ENCODE measurements at regions not wholly inside any gene's neighbourhood (a gene's known extent, or its start where the extent isn't known, plus 50 kb on each side); places are given as distances from the start of the nearest gene placed in this dataset.
"Not testable (repeated sequence)": the region's sequence is repeated elsewhere in the genome, so short reads cannot be mapped to it uniquely, and the experiment has no call there.

DNA sequence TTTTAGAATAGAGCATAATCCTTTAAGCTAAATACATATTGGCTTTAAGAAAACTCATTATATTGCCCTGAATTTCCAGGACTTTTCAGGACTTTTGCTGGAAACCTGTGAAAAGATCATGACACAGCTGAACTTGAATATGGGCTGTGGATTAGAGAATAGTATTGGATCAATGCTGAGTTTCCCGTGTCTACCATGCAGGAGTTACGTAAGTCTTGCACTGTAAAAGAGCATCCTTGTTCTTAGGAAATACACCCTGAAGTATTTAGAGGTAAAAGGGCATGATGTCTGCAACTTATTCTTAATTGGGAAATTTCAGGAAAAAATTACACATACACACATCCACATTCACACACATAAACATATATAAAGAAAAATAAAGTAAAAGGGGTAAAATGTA, 82.1 kb downstream of the ZFP36L2 start:
- H3K36me3 ChIP-seq (ENCODE audit: control insufficient read depth, insufficient read depth, low read length) = no peaks in the 10 kb centered on the region
- TF ChIP-seq CTCF (IDR thresholded peaks at IDR 0.05; ENCODE audit: insufficient read depth, low read length, poor library complexity, severe bottlenecking) = no peak
- DNase-seq (ENCODE audit: low read depth) = no peak
- no peaks in the 10 kb centered on the region for H3K27me3 ChIP-seq (ENCODE audit: control insufficient read depth, insufficient read depth, low read length)
- no peak overlapping the region for H3K4me3 ChIP-seq (ENCODE audit: low read depth, low read length)

DNA sequence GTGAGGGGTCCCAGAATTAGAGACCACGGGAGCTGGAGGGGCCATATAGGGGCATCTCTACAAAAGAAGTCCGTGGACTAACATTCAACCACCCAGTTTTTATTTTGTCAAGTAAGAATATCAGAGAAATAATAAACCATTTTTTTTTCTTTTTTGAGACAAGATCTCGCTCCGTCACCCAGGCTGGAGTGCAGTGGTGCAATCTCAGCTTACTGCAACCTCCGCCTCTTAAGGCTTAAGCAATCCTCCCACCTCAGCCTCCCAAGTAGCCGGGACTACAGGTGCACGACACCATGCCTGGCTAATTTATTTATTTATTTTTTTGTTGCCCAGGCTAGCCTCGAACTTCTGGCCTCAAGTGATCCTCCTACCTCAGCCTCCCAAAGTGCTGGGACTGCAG, 82.7 kb downstream of the ZFP36L2 start:
- H3K36me3 ChIP-seq (ENCODE audit: control insufficient read depth, insufficient read depth, low read length) = no peaks in the 10 kb centered on the region
- no peak overlapping the region for H3K4me3 ChIP-seq (ENCODE audit: low read depth, low read length)
- TF ChIP-seq CTCF (IDR thresholded peaks at IDR 0.05; ENCODE audit: insufficient read depth, low read length, poor library complexity, severe bottlenecking) = no peak
- no peaks in the 10 kb centered on the region for H3K27me3 ChIP-seq (ENCODE audit: control insufficient read depth, insufficient read depth, low read length)
- no peak for DNase-seq (ENCODE audit: low read depth)

DNA sequence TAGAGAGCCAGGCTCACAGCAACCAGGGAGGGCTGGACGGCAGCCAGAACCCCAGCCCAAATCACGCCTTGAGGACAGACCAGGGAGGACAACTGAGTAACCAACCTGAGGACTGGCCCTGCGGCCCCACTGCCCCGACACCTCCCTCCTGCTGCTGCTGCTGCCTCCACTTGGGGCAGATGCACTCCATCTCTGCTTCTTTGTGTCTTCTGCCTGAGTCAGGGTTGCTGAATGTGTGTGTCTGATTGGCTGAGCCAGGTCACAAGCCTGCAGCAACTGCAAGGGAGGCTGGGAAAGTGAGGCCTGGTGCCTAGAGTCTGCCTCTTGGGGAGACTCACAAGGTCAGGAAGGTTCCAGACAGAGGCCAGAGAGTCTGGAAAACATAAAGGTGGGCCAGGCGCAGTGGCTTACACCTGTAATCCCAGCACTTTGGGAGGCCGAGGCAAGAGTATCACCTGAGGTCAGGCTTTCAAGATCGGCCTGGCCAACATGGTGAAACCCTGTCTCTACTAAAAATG, 83.4 kb downstream of the ZFP36L2 start:
- no peaks in the 10 kb centered on the region for H3K27me3 ChIP-seq (ENCODE audit: control insufficient read depth, insufficient read depth, low read length)
- no peak overlapping the region for H3K4me3 ChIP-seq (ENCODE audit: low read depth, low read length)
- H3K36me3 ChIP-seq (ENCODE audit: control insufficient read depth, insufficient read depth, low read length) = no peaks in the 10 kb centered on the region
- DNase-seq (ENCODE audit: low read depth) = no peak
- no peak for TF ChIP-seq CTCF (IDR thresholded peaks at IDR 0.05; ENCODE audit: insufficient read depth, low read length, poor library complexity, severe bottlenecking)

DNA sequence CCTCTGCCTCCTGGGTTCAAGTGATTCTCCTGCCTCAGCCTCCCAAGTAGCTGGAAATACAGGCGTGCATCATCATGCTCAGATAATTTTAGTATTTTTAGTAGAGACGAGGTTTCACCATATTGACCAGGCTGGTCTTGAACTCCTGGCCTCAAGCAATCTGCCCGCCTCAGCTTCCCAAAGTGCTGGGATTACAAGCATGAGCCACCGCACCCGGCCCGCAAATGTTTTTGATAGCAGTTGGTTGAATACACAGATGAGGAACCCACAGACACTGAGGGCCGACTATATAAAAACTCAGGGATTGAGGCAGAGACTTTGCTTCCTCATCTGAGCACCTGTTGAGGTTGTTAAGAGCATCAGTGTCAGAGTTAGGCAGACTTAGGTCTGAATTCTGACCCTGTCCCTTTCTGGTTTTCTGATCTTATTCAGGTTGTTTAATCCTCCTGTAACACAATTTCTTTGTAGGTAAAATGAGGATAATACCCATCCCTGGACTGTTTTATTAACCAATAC, 84.7 kb downstream of the ZFP36L2 start:
- H3K4me3 ChIP-seq (ENCODE audit: low read depth, low read length); H3K27me3 ChIP-seq (ENCODE audit: control insufficient read depth, insufficient read depth, low read length); DNase-seq (ENCODE audit: low read depth); H3K36me3 ChIP-seq (ENCODE audit: control insufficient read depth, insufficient read depth, low read length): not testable (repeated sequence)

- H3K4me3 ChIP-seq (ENCODE audit: low read depth, low read length) = no peak overlapping the region
- no peaks in the 10 kb centered on the region for H3K27me3 ChIP-seq (ENCODE audit: control insufficient read depth, insufficient read depth, low read length)
- H3K36me3 ChIP-seq (ENCODE audit: control insufficient read depth, insufficient read depth, low read length) = no peaks in the 10 kb centered on the region
- no peak for TF ChIP-seq CTCF (IDR thresholded peaks at IDR 0.05; ENCODE audit: insufficient read depth, low read length, poor library complexity, severe bottlenecking)
- no peak for DNase-seq (ENCODE audit: low read depth)
Observed at GRCh38 chr2:43139996-43140621, 86.3 kb downstream of the ZFP36L2 start.

DNA sequence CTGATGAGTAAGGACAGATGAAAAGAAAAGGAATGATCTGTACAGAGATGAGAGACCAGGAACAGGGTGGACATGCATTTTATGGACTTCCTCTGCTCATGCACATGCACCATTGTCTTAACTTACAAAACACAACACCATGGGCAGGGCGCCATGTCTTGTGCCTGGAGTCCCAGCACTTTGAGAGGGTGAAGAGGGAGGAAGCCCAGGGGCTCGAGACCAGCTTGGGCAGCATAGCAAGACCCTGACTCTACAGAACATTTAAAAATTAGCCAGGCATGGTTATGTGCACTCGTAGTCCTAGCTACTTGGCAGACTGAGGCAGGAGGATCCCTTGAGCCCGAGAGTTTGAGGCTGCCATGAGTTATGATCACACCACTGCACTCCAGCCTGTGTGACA, 86.9 kb downstream of the ZFP36L2 start:
- no peak for DNase-seq (ENCODE audit: low read depth)
- H3K36me3 ChIP-seq (ENCODE audit: control insufficient read depth, insufficient read depth, low read length) = no peaks in the 10 kb centered on the region
- H3K4me3 ChIP-seq (ENCODE audit: low read depth, low read length) = no peak overlapping the region
- TF ChIP-seq CTCF (IDR thresholded peaks at IDR 0.05; ENCODE audit: insufficient read depth, low read length, poor library complexity, severe bottlenecking) = no peak
- H3K27me3 ChIP-seq (ENCODE audit: control insufficient read depth, insufficient read depth, low read length) = no peaks in the 10 kb centered on the region
